ENCODE measurements at regions not wholly inside any gene's neighbourhood (a gene's known extent, or its start where the extent isn't known, plus 50 kb on each side); places are given as distances from the start of the nearest gene placed in this dataset.

DNA sequence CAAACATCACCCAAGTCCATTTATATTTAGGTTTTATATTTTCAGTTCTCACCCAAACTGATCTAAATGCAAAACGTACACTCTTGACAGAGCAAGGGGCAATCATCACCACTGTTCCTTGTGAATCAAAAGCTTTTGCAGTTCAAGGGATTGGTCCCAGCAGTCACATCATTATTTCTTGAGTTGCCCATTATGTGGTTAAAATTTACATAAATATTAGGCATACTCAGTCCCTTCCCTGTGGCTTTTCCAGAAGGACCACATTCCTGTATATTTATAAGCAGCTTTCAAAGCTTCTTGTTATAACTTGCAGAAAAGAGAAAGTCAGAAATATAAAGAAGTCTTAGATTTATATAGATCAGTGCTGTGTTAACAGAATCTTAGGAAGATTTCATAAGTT, 224.4 kb downstream of the CLCN4 start:
- TF ChIP-seq POLR2A (IDR thresholded peaks at IDR 0.05; ENCODE audit: low read depth, low read length) = no peak
- no peak for TF ChIP-seq POLR2AphosphoS5 (IDR thresholded peaks at IDR 0.05; ENCODE audit: low read depth, low read length)
- TF ChIP-seq TAF1 (IDR thresholded peaks at IDR 0.05; ENCODE audit: borderline replicate concordance, low read depth, low read length) = no peak

Measured in GM12892 (cell line).